Fibroblast of lung (primary cell): ENCODE measurements at regions not wholly inside any gene's neighbourhood (a gene's known extent, or its start where the extent isn't known, plus 50 kb on each side); places are given as distances from the start of the nearest gene placed in this dataset.

Experiments used
- CTCF ChIP-seq, 2 donors: IDR thresholded peaks in 1 of 2; conservative IDR thresholded peaks in 1 of 2; 1 replicate in 1 of 2; 2 replicates in 1 of 2; pipeline ENCODE4 v1.5.1; 2011 to 2012; ENCODE audit warnings: low read length in 2 of 2, control low read depth in 1 of 2, inconsistent platforms in 1 of 2, low read depth in 1 of 2, mild to moderate bottlenecking in 1 of 2
- EZH2 ChIP-seq: IDR thresholded peaks from 2 replicates; pipeline ENCODE4 v1.5.1; 2012; ENCODE audit warnings: low read length, control low read depth, mild to moderate bottlenecking; ENCODE audit errors: missing control alignments

- TF ChIP-seq CTCF (conservative IDR thresholded peaks at IDR 0.05 in 1 of 2, IDR thresholded peaks at IDR 0.05 in 1 of 2; ENCODE audit: low read depth in 1 of 2, low read length in 2 of 2) (no peak), EZH2 (no peak)
These were observed 586.3 kb downstream of the RERGL start for GRCh38 chr12:17503742-17504141.
